Fibroblast of lung (primary cell): ENCODE measurements at regions not wholly inside any gene's neighbourhood (a gene's known extent, or its start where the extent isn't known, plus 50 kb on each side); places are given as distances from the start of the nearest gene placed in this dataset.

ENCODE experiments used
- DNase-seq, 2 donors: peaks; one replicate each; pipeline versions ENCODE4 v3.0.0 to v3.0.0-alpha.2; 2010; ENCODE audit warnings: low read depth in 2 of 2
- H2AFZ ChIP-seq: 2 replicates; pipeline ENCODE4 v1.5.1; 2012; ENCODE audit warnings: low read length, control low read depth, inconsistent platforms
- H3K27ac ChIP-seq: 2 replicates; pipeline ENCODE4 v1.5.1; 2011; ENCODE audit warnings: low read length, control low read depth; ENCODE audit not compliant: insufficient read depth
- H3K27me3 ChIP-seq: 2 replicates; pipeline ENCODE4 v1.5.1; 2011; ENCODE audit warnings: mild to moderate bottlenecking, low read length; ENCODE audit not compliant: control insufficient read depth, insufficient read depth
- H3K36me3 ChIP-seq: 2 replicates; pipeline ENCODE4 v1.5.1; 2011; ENCODE audit warnings: low read length; ENCODE audit not compliant: control insufficient read depth, insufficient read depth
- H3K4me1 ChIP-seq: 2 replicates; pipeline ENCODE4 v1.5.1; 2011; ENCODE audit warnings: low read length; ENCODE audit not compliant: control insufficient read depth, insufficient read depth; ENCODE audit errors: extremely low read depth
- H3K4me2 ChIP-seq: 2 replicates; pipeline ENCODE4 v1.5.1; 2011; ENCODE audit warnings: low read length, control low read depth; ENCODE audit not compliant: insufficient read depth; ENCODE audit errors: extremely low read depth
- H3K4me3 ChIP-seq, 4 experiments: fragments of 200-600 bp in 1 of 4; sonication (generic) in 1 of 4; replicated peaks in 1 of 4; 2 replicates each; pipeline ENCODE4 v1.5.1; 2011 to 2016; ENCODE audit warnings: low read length in 4 of 4, low read depth in 3 of 4, mild to moderate bottlenecking in 3 of 4, control low read depth in 2 of 4, inconsistent platforms in 1 of 4, mixed read lengths in 1 of 4; ENCODE audit not compliant: insufficient read depth in 1 of 4; ENCODE audit errors: control extremely low read depth in 1 of 4
- H3K79me2 ChIP-seq: 2 replicates; pipeline ENCODE4 v1.5.1; 2012; ENCODE audit warnings: mild to moderate bottlenecking, low read length, inconsistent platforms; ENCODE audit not compliant: control insufficient read depth, insufficient read depth
- H3K9ac ChIP-seq: 2 replicates; pipeline ENCODE4 v1.5.1; 2011; ENCODE audit warnings: mild to moderate bottlenecking, low read length, control low read depth; ENCODE audit not compliant: insufficient read depth
- H3K9me3 ChIP-seq: 2 replicates; pipeline ENCODE4 v1.5.1; 2012; ENCODE audit warnings: low read depth, low read length; ENCODE audit not compliant: control insufficient read depth, insufficient read depth
- H4K20me1 ChIP-seq: 2 replicates; pipeline ENCODE4 v1.5.1; 2011; ENCODE audit warnings: low read length; ENCODE audit not compliant: control insufficient read depth, insufficient read depth; ENCODE audit errors: extremely low read depth
- EZH2 ChIP-seq: IDR thresholded peaks from 2 replicates; pipeline ENCODE4 v1.5.1; 2012; ENCODE audit warnings: low read length, control low read depth, mild to moderate bottlenecking; ENCODE audit errors: missing control alignments
- TF ChIP-seq, protein P1 (sequence below), 2 donors: IDR thresholded peaks in 1 of 2; conservative IDR thresholded peaks in 1 of 2; 1 replicate in 1 of 2; 2 replicates in 1 of 2; pipeline ENCODE4 v1.5.1; 2011 to 2012; ENCODE audit warnings: low read length in 2 of 2, control low read depth in 1 of 2, inconsistent platforms in 1 of 2, low read depth in 1 of 2, mild to moderate bottlenecking in 1 of 2

DNA sequence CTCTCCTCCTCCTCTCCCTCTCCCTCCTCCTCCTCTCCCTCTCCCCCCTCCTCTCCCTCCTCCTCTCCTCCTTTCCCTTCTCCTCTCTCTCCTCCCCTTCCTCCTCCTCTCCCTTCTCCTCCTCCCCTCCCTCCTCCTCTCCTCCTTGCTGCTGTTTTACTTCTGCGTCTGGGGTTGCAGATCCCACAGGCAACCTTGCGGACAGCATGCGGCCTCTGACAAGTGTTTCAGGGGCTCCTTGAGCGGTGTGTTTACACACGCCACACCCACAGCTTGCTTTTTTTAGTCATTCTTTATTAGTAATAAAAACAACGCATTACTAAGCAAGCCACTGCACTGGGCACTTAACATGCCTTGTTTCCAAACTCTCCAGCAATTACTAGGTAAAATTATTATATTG, 81.9 kb downstream of the TFAP2C start:
- Histone ChIP-seq H3K27me3 (no peaks in the 10 kb centered on the region), H2AFZ (no peak overlapping the region), H3K79me2 (no peaks in the 10 kb centered on the region), H3K4me1 (no peaks in the 10 kb centered on the region), H3K27ac (no peak overlapping the region), H3K9ac (no peak overlapping the region), H3K36me3 (no peaks in the 10 kb centered on the region), H3K9me3 (no peaks in the 10 kb centered on the region), H3K4me2 (no peak overlapping the region), H4K20me1 (no peaks in the 10 kb centered on the region), H3K4me3 (no peak overlapping the region)
- peak; percentile 4 to 76 for DNase-seq
- TF ChIP-seq, protein P1, sequence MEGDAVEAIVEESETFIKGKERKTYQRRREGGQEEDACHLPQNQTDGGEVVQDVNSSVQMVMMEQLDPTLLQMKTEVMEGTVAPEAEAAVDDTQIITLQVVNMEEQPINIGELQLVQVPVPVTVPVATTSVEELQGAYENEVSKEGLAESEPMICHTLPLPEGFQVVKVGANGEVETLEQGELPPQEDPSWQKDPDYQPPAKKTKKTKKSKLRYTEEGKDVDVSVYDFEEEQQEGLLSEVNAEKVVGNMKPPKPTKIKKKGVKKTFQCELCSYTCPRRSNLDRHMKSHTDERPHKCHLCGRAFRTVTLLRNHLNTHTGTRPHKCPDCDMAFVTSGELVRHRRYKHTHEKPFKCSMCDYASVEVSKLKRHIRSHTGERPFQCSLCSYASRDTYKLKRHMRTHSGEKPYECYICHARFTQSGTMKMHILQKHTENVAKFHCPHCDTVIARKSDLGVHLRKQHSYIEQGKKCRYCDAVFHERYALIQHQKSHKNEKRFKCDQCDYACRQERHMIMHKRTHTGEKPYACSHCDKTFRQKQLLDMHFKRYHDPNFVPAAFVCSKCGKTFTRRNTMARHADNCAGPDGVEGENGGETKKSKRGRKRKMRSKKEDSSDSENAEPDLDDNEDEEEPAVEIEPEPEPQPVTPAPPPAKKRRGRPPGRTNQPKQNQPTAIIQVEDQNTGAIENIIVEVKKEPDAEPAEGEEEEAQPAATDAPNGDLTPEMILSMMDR (conservative IDR thresholded peaks at IDR 0.05 in 1 of 2, IDR thresholded peaks at IDR 0.05 in 1 of 2; ENCODE audit: low read depth in 1 of 2, low read length in 2 of 2): no peak
- no peak for TF ChIP-seq EZH2

GRCh38 chr20:56715309-56715708, 86.2 kb downstream of the TFAP2C start:
- H3K4me3 ChIP-seq: no peak overlapping the region
- no peaks in the 10 kb centered on the region for H4K20me1 ChIP-seq
- no peaks in the 10 kb centered on the region for H3K4me1 ChIP-seq
- DNase-seq: no peak
- H3K27ac ChIP-seq: no peak overlapping the region
- no peak overlapping the region for H3K9ac ChIP-seq
- no peaks in the 10 kb centered on the region for H3K27me3 ChIP-seq
- H3K36me3 ChIP-seq: no peaks in the 10 kb centered on the region
- TF ChIP-seq, protein P1 (conservative IDR thresholded peaks at IDR 0.05 in 1 of 2, IDR thresholded peaks at IDR 0.05 in 1 of 2; ENCODE audit: low read depth in 1 of 2, low read length in 2 of 2): no peak
- TF ChIP-seq EZH2: no peak
- H2AFZ ChIP-seq: no peak overlapping the region
- H3K9me3 ChIP-seq: no peaks in the 10 kb centered on the region
- H3K79me2 ChIP-seq: no peaks in the 10 kb centered on the region
- H3K4me2 ChIP-seq: no peak overlapping the region

GRCh38 chr20:56715902-56716519, 86.9 kb downstream of the TFAP2C start:
- Histone ChIP-seq H3K36me3 (no peaks in the 10 kb centered on the region), H3K9ac (no peak overlapping the region), H3K4me3 (no peak overlapping the region), H3K4me2 (no peak overlapping the region), H2AFZ (no peak overlapping the region), H3K27ac (no peak overlapping the region), H3K79me2 (no peaks in the 10 kb centered on the region), H3K4me1 (no peaks in the 10 kb centered on the region), H3K27me3 (no peaks in the 10 kb centered on the region), H3K9me3 (no peaks in the 10 kb centered on the region), H4K20me1 (no peaks in the 10 kb centered on the region)
- TF ChIP-seq EZH2: no peak
- TF ChIP-seq, protein P1 (conservative IDR thresholded peaks at IDR 0.05 in 1 of 2, IDR thresholded peaks at IDR 0.05 in 1 of 2; ENCODE audit: low read depth in 1 of 2, low read length in 2 of 2): no peak
- DNase-seq: no peak
